Activated naive CD4-positive, alpha-beta T cell treated with anti-CD3 and anti-CD28 coated beads, Interleukin-2, amount 50 U/mL, for 72 hours (primary cell): ENCODE measurements at regions not wholly inside any gene's neighbourhood (a gene's known extent, or its start where the extent isn't known, plus 50 kb on each side); places are given as distances from the start of the nearest gene placed in this dataset.

Experiments
- ATAC-seq, 2 donors: fragments of 150-1000 bp; cut with Tn5 transposase; 2 replicates each; pipeline ENCODE4 v1.10.0; 2021; ENCODE audit warnings: mild to moderate bottlenecking in 2 of 2, moderate library complexity in 2 of 2
- DNase-seq, 2 donors: peaks; one replicate each; pipeline ENCODE4 v3.0.0; 2021 to 2022; ENCODE audit warnings: low spot score in 2 of 2
- H3K27ac Mint-ChIP-seq, 2 donors: one replicate each; pipeline ENCODE4 v1.8.0; 2022; ENCODE audit warnings: mild to moderate bottlenecking in 2 of 2, mixed read lengths in 2 of 2
- H3K36me3 Mint-ChIP-seq, 2 donors: one replicate each; pipeline ENCODE4 v1.8.0; 2022; ENCODE audit warnings: mixed read lengths in 2 of 2
- H3K9me3 Mint-ChIP-seq, 2 donors: one replicate each; pipeline ENCODE4 v1.8.0; 2022; ENCODE audit warnings: mixed read lengths in 2 of 2

- H3K9me3 Mint-ChIP-seq, result no peaks in the 10 kb centered on the region
- no peak for ATAC-seq
- H3K27ac Mint-ChIP-seq, result no peak overlapping the region
- H3K36me3 Mint-ChIP-seq, result no peaks in the 10 kb centered on the region
- DNase-seq, result no peak
Measured at GRCh38 chr7:46175221-46175620, 254.1 kb upstream of the IGFBP3 start.

- Mint-ChIP-seq H3K27ac (no peak overlapping the region), H3K36me3 (no peaks in the 10 kb centered on the region), H3K9me3 (peaks cover 0 to 7% of the 10 kb centered on the region in 2 donors)
- ATAC-seq (no peak), DNase-seq (no peak)
Measured at GRCh38 chr7:46174196-46174580, 253.1 kb upstream of the IGFBP3 start.

GRCh38 chr7:46173476-46174195, 252.6 kb upstream of the IGFBP3 start:
- Mint-ChIP-seq H3K9me3 (peaks cover 0 to 7% of the 10 kb centered on the region in 2 donors), H3K27ac (no peak overlapping the region), H3K36me3 (no peaks in the 10 kb centered on the region)
- DNase-seq, result no peak
- no peak for ATAC-seq

GRCh38 chr7:46170792-46171191, 249.7 kb upstream of the IGFBP3 start:
- no peak for DNase-seq
- Mint-ChIP-seq H3K36me3 (no peaks in the 10 kb centered on the region), H3K27ac (no peak overlapping the region), H3K9me3 (peaks cover 0 to 7% of the 10 kb centered on the region in 2 donors)
- ATAC-seq, result no peak

GRCh38 chr7:46170021-46170420, 248.9 kb upstream of the IGFBP3 start:
- Mint-ChIP-seq H3K27ac (no peak overlapping the region), H3K9me3 (peaks cover 0 to 7% of the 10 kb centered on the region in 2 donors), H3K36me3 (no peaks in the 10 kb centered on the region)
- no peak for ATAC-seq
- DNase-seq, result no peak

GRCh38 chr7:46169384-46169755, 248.3 kb upstream of the IGFBP3 start:
- ATAC-seq (no peak), DNase-seq (no peak)
- Mint-ChIP-seq H3K27ac (no peak overlapping the region), H3K36me3 (no peaks in the 10 kb centered on the region), H3K9me3 (peaks cover 0 to 7% of the 10 kb centered on the region in 2 donors)

- Mint-ChIP-seq H3K36me3 (no peaks in the 10 kb centered on the region), H3K9me3 (peaks cover 0 to 7% of the 10 kb centered on the region in 2 donors), H3K27ac (no peak overlapping the region)
- DNase-seq (no peak), ATAC-seq (no peak)
Measured at GRCh38 chr7:46168671-46169383, 247.8 kb upstream of the IGFBP3 start.

GRCh38 chr7:46168231-46168630, 247.2 kb upstream of the IGFBP3 start:
- no peak for DNase-seq
- ATAC-seq, result no peak
- peaks cover 0 to 7% of the 10 kb centered on the region in 2 donors for H3K9me3 Mint-ChIP-seq
- H3K27ac Mint-ChIP-seq, result no peak overlapping the region
- no peaks in the 10 kb centered on the region for H3K36me3 Mint-ChIP-seq

GRCh38 chr7:46165276-46165675, 244.2 kb upstream of the IGFBP3 start:
- H3K36me3 Mint-ChIP-seq, result no peaks in the 10 kb centered on the region
- peaks cover 3 to 7% of the 10 kb centered on the region in 2 donors for H3K9me3 Mint-ChIP-seq
- DNase-seq, result no peak
- H3K27ac Mint-ChIP-seq, result no peak overlapping the region
- ATAC-seq, result no peak

- Mint-ChIP-seq H3K27ac (no peak overlapping the region), H3K36me3 (no peaks in the 10 kb centered on the region), H3K9me3 (peaks cover 2 to 3% of the 10 kb centered on the region in 2 donors)
- ATAC-seq (no peak), DNase-seq (no peak)
Measured at GRCh38 chr7:46164629-46165028, 243.6 kb upstream of the IGFBP3 start.

GRCh38 chr7:46163246-46163645, 242.2 kb upstream of the IGFBP3 start:
- H3K36me3 Mint-ChIP-seq, result no peaks in the 10 kb centered on the region
- DNase-seq, result no peak
- peaks cover 0 to 3% of the 10 kb centered on the region in 2 donors for H3K9me3 Mint-ChIP-seq
- no peak overlapping the region for H3K27ac Mint-ChIP-seq
- ATAC-seq, result no peak

- Mint-ChIP-seq H3K9me3 (peaks cover 0 to 3% of the 10 kb centered on the region in 2 donors), H3K36me3 (no peaks in the 10 kb centered on the region), H3K27ac (no peak overlapping the region)
- ATAC-seq (no peak), DNase-seq (no peak)
Measured at GRCh38 chr7:46162609-46163008, 241.5 kb upstream of the IGFBP3 start.

GRCh38 chr7:46160861-46161260, 239.8 kb upstream of the IGFBP3 start:
- peak overlapping the region in 1 of 2 donors; percentile 46 for H3K27ac Mint-ChIP-seq
- DNase-seq (no peak), ATAC-seq (no peak)
- no peaks in the 10 kb centered on the region for H3K36me3 Mint-ChIP-seq
- H3K9me3 Mint-ChIP-seq, result peaks cover 0 to 3% of the 10 kb centered on the region in 2 donors

GRCh38 chr7:46157931-46158330, 236.9 kb upstream of the IGFBP3 start:
- peaks cover 0 to 3% of the 10 kb centered on the region in 2 donors for H3K9me3 Mint-ChIP-seq
- no peaks in the 10 kb centered on the region for H3K36me3 Mint-ChIP-seq
- DNase-seq (no peak), ATAC-seq (no peak)
- H3K27ac Mint-ChIP-seq, result no peak overlapping the region

GRCh38 chr7:46157404-46157803, 236.3 kb upstream of the IGFBP3 start:
- ATAC-seq, result no peak
- Mint-ChIP-seq H3K27ac (no peak overlapping the region), H3K36me3 (no peaks in the 10 kb centered on the region), H3K9me3 (peaks cover 0 to 3% of the 10 kb centered on the region in 2 donors)
- DNase-seq, result no peak

- no peak for DNase-seq
- ATAC-seq, result no peak
- H3K27ac Mint-ChIP-seq, result no peak overlapping the region
- H3K36me3 Mint-ChIP-seq, result no peaks in the 10 kb centered on the region
- peaks cover 0 to 3% of the 10 kb centered on the region in 2 donors for H3K9me3 Mint-ChIP-seq
Measured at GRCh38 chr7:46156853-46157252, 235.8 kb upstream of the IGFBP3 start.

GRCh38 chr7:46156086-46156485, 235.0 kb upstream of the IGFBP3 start:
- Mint-ChIP-seq H3K36me3 (no peaks in the 10 kb centered on the region), H3K27ac (no peak overlapping the region), H3K9me3 (peaks cover 0 to 3% of the 10 kb centered on the region in 2 donors)
- DNase-seq (no peak), ATAC-seq (no peak)

GRCh38 chr7:46155367-46155766, 234.3 kb upstream of the IGFBP3 start:
- Mint-ChIP-seq H3K27ac (no peak overlapping the region), H3K9me3 (no peaks in the 10 kb centered on the region), H3K36me3 (no peaks in the 10 kb centered on the region)
- DNase-seq, result no peak
- no peak for ATAC-seq
